ENCODE measurements at regions not wholly inside any gene's neighbourhood (a gene's known extent, or its start where the extent isn't known, plus 50 kb on each side); places are given as distances from the start of the nearest gene placed in this dataset.

DNA sequence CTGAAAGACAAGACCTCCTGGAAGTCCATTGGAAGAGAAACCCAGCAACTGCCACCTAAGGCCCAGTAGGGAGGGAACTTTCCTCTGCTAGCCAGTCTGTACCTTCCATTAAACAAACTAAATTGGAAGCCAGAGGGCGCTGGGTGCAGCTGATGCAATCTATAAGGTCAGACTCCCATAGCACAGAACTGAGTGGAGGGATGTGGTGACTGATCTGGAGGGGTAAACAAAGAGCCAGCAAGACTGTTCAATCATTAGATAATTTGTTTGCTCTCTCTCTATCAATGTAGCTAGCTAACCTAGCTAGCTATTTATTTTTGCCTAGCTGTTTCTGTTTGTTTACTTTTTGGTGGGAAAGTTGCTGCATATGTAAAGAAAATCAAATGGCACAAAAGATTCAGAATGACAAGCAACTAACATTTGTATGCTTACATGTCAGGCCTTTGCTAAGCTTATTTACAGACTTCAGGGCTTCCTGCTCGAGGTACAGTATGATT is 291.8 kb upstream of the DAB2 start:
- Histone ChIP-seq H3K9me3 (ENCODE audit: insufficient read depth, low read depth, low read length) (no peaks in the 10 kb centered on the region), H3K79me2 (ENCODE audit: insufficient read depth, low read length) (no peaks in the 10 kb centered on the region), H3K4me3 (ENCODE audit: low read length, poor library complexity, severe bottlenecking) (no peak overlapping the region), H3F3A (ENCODE audit: low read depth) (no peaks in the 10 kb centered on the region), H3K9me2 (replicated peaks; ENCODE audit: low read depth, low read length) (no peaks in the 10 kb centered on the region), H4K20me1 (ENCODE audit: insufficient read depth, low read length, poor library complexity, severe bottlenecking) (no peaks in the 10 kb centered on the region), H3K27me3 (ENCODE audit: insufficient read depth, low read length, poor library complexity, severe bottlenecking) (no peaks in the 10 kb centered on the region), H3K36me3 (ENCODE audit: insufficient read depth, low read length) (no peaks in the 10 kb centered on the region), H3K4me2 (ENCODE audit: low read depth, low read length, poor library complexity, severe bottlenecking) (no peak overlapping the region), H3K9ac (ENCODE audit: low read depth, low read length, poor library complexity, severe bottlenecking) (no peak overlapping the region), H2AFZ (ENCODE audit: low read length) (no peak overlapping the region), H3K4me1 (ENCODE audit: insufficient read depth, low read length, poor library complexity, severe bottlenecking) (no peaks in the 10 kb centered on the region)
- TF ChIP-seq EZH2phosphoT487 (IDR thresholded peaks at IDR 0.05; ENCODE audit: borderline replicate concordance) (no peak), CTCF (conservative IDR thresholded peaks at IDR 0.05; ENCODE audit: low read length) (peak; percentile 68)

DNA sequence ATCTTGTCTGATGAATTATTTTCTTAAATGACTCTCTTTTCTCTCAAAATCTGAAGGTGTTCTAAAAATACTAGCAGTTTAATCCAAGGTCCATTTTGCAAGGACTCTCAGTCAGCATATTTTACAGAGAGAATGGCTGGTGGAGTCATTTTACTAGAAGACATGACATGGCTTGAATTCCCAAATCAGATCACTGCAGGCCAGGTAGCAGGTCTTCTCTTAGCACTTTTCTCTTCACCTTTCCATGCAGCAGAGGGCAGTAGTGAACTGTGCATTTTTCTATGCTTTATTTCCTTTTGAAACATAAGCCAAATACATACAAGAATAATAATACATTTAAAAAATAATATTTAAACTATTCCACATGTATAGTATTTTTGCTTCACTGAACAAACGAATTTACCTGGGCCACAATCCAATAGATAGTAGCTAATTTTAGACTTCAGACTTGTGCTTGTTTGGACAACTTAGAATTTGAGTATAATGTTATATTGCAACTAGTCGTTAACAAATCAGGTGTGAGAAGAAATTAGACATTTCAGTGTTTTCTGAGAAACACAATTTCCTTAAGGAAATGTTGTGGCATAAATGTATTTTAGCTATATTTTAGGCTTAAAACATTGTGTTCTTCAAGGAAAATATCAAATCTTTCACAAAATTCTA is 289.4 kb upstream of the DAB2 start:
- no peak overlapping the region for H3K9ac ChIP-seq (ENCODE audit: low read depth, low read length, poor library complexity, severe bottlenecking)
- no peaks in the 10 kb centered on the region for H3K9me3 ChIP-seq (ENCODE audit: insufficient read depth, low read depth, low read length)
- TF ChIP-seq EZH2phosphoT487 (IDR thresholded peaks at IDR 0.05; ENCODE audit: borderline replicate concordance) (no peak), CTCF (conservative IDR thresholded peaks at IDR 0.05; ENCODE audit: low read length) (peak; percentile 61)
- no peaks in the 10 kb centered on the region for H3K4me1 ChIP-seq (ENCODE audit: insufficient read depth, low read length, poor library complexity, severe bottlenecking)
- H2AFZ ChIP-seq (ENCODE audit: low read length), result no peak overlapping the region
- H3K79me2 ChIP-seq (ENCODE audit: insufficient read depth, low read length), result no peaks in the 10 kb centered on the region
- H3K4me3 ChIP-seq (ENCODE audit: low read length, poor library complexity, severe bottlenecking), result no peak overlapping the region
- no peaks in the 10 kb centered on the region for H3K9me2 ChIP-seq (replicated peaks; ENCODE audit: low read depth, low read length)
- no peaks in the 10 kb centered on the region for H3K36me3 ChIP-seq (ENCODE audit: insufficient read depth, low read length)
- H3K27me3 ChIP-seq (ENCODE audit: insufficient read depth, low read length, poor library complexity, severe bottlenecking), result no peaks in the 10 kb centered on the region
- H3F3A ChIP-seq (ENCODE audit: low read depth), result no peaks in the 10 kb centered on the region
- no peaks in the 10 kb centered on the region for H4K20me1 ChIP-seq (ENCODE audit: insufficient read depth, low read length, poor library complexity, severe bottlenecking)
- no peak overlapping the region for H3K4me2 ChIP-seq (ENCODE audit: low read depth, low read length, poor library complexity, severe bottlenecking)

- no peak overlapping the region for H3K4me3 ChIP-seq (ENCODE audit: low read length, poor library complexity, severe bottlenecking)
- no peaks in the 10 kb centered on the region for H3F3A ChIP-seq (ENCODE audit: low read depth)
- H4K20me1 ChIP-seq (ENCODE audit: insufficient read depth, low read length, poor library complexity, severe bottlenecking), result no peaks in the 10 kb centered on the region
- no peak overlapping the region for H2AFZ ChIP-seq (ENCODE audit: low read length)
- no peaks in the 10 kb centered on the region for H3K36me3 ChIP-seq (ENCODE audit: insufficient read depth, low read length)
- no peaks in the 10 kb centered on the region for H3K9me3 ChIP-seq (ENCODE audit: insufficient read depth, low read depth, low read length)
- no peak overlapping the region for H3K4me2 ChIP-seq (ENCODE audit: low read depth, low read length, poor library complexity, severe bottlenecking)
- H3K4me1 ChIP-seq (ENCODE audit: insufficient read depth, low read length, poor library complexity, severe bottlenecking), result no peaks in the 10 kb centered on the region
- TF ChIP-seq CTCF (conservative IDR thresholded peaks at IDR 0.05; ENCODE audit: low read length) (no peak), EZH2phosphoT487 (IDR thresholded peaks at IDR 0.05; ENCODE audit: borderline replicate concordance) (no peak)
- H3K27me3 ChIP-seq (ENCODE audit: insufficient read depth, low read length, poor library complexity, severe bottlenecking), result no peaks in the 10 kb centered on the region
- no peaks in the 10 kb centered on the region for H3K9me2 ChIP-seq (replicated peaks; ENCODE audit: low read depth, low read length)
- H3K79me2 ChIP-seq (ENCODE audit: insufficient read depth, low read length), result no peaks in the 10 kb centered on the region
- no peak overlapping the region for H3K9ac ChIP-seq (ENCODE audit: low read depth, low read length, poor library complexity, severe bottlenecking)
These were observed 288.6 kb upstream of the DAB2 start for GRCh38 chr5:39713250-39713916.

All from Loucy (cell line).